Raji (cell line): ENCODE measurements at regions not wholly inside any gene's neighbourhood (a gene's known extent, or its start where the extent isn't known, plus 50 kb on each side); places are given as distances from the start of the nearest gene placed in this dataset.

Source experiments
- POLR2A ChIP-seq: IDR thresholded peaks from 2 replicates; pipeline ENCODE4 v1.6.1; 2011; ENCODE audit warnings: low read depth, low read length, control low read depth; ENCODE audit not compliant: insufficient read depth

DNA sequence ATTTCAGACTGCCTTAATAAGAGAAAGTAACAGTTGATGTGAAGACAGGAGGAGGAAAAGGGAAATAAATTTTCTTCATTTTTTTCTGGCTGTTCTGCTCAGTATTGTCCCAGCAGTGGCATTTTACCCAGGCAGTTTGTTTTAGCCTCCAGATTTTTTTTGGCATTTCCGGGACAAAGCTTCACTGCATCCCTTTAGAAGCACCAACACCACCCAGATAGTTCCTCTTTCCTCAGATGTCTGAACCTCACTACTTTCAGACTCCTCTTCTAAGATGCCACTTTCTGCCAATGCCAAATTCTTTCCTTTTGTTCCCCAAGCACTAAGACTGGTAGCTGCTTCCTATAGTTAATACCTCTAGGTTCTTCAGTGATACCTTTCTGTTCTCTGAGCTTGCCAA is 480.1 kb upstream of the SLC10A2 start:
- TF ChIP-seq POLR2A = no peak

DNA sequence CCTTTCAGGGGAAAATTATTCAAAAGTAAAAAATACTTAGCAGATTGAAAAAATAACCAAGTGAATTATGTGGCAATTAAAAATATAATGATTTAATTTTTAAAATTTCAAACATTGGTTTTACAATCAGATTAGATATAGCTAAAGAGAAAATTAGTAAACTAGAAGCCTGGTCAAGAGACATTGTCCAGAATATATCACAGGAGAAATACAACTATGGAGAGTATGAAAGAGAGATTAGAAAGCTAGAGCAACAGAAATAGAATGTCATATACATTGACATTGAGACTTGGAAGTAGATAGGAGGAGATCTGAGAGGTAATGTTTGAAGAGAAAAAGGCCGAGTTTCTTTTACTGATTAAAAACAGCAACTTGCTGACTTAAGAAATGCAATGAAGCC is 476.4 kb upstream of the SLC10A2 start:
- no peak for TF ChIP-seq POLR2A

DNA sequence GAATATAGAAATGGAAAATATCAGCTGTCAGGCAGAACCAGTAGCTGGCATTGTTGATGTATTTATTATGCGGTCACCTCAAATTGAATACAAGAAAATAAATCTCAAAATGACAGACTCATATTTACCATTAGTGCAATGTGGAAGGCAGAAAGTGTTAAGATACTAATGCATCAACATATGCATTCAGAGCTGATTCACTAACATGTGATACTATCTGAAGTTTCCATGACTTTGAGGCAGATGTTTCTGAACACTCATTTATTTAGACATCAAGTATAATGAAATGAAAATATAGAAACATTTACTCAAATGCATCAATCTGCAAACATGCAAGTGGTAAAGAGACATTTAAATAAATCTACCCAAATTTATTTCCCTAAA is 474.2 kb upstream of the SLC10A2 start:
- TF ChIP-seq POLR2A = no peak

DNA sequence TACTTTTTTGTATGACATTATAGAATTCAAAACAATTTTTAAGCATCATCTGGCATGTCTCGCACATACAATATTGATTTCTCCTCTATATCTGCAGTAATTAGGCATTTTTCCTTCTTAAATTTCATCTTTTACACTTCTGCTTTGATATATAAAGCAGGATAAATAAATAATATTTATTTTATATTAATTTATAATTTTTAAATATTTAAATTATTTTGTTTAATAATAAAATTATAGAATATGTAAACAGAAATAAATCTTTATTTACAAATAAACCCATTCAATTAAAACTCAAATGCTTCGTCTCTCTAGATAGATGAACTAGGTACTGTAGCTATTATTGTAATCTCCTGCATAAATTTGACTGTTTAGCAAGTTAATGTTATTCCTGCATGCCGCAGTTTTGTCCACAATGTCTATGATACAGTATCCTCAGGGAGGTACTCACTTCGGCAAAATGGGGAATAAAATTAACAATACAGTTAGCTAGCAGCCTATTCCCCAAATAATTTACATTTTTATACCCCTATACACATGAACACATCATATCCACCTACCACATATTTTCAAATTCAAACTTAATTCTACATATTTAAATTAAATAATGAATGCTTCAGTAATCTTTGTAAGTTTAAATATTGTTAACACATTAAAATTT is 473.6 kb upstream of the SLC10A2 start:
- TF ChIP-seq POLR2A = no peak

DNA sequence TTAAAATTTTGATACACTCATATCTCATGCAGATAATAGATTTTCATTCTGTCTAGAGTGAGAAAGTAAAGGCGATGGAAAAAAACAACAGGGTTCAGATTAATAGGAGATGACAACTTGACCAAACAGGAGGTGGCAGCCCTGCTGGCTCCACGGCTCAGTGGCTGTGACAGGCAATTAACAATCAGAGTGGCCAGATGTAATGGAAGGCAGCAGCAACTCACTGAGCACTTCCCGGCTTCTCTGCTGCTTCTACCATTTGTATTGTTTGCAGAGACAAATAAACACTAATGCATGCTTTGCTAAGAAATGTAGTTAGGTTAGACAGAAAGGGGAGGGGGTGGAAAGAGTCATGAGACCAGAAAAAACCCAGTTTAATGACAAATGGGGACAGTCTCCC is 473.0 kb upstream of the SLC10A2 start:
- TF ChIP-seq POLR2A = no peak

DNA sequence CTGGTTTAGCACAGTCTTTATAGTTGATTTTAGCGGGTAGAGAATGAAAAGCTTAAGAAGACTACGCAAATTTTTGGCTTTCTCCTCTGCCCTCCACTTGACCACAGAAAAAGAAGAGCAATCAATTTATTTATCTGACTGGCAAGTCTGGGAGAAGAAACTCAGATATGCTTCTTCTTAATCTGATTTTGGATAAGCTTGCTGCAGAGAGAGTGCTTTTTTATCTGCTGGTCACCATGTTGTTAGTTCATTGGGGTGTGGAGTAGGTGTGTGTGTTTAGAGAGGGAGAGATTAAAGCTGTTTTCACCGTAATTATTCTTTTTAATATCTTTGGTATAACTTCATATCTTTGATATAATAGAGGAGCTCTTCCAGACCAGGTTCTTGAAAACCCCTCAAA is 471.4 kb upstream of the SLC10A2 start:
- TF ChIP-seq POLR2A = no peak

DNA sequence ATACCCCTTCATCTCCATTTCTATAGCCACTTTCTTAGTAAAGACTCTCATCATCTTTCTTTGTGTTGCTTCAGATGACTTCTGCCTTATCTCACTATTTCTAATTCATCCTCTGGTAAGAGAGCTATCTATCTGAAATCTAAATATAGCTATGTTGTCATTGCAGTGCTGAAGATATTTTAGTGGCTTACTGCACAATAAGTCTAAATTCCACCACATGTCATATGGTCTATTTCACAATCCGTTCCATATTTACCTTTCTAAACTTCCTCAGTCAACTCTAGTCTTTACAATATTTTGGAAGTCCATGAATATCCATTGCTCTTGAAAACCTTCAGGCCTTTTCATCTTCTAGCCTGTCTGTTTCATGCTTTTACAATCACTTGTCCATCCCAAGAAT is 465.1 kb upstream of the SLC10A2 start:
- no peak for TF ChIP-seq POLR2A

DNA sequence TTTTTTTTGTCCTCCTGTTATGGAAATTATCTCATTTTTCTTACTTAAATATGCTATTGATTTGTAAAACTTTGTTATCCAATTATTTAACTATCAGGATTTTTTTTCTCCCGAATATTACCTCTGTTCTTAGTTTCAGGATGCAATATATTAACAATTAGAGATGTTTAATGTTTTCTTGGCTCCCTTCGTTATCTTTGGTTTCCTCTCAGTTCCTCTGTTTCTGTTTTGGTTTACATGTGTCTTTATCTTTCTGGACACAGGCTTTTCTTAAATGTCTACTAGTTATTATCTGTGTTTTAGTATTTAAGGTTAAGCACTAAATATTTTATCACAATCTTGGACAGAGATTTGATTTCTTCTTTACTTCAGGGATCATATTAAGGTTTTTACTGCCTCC is 462.2 kb upstream of the SLC10A2 start:
- TF ChIP-seq POLR2A = no peak

DNA sequence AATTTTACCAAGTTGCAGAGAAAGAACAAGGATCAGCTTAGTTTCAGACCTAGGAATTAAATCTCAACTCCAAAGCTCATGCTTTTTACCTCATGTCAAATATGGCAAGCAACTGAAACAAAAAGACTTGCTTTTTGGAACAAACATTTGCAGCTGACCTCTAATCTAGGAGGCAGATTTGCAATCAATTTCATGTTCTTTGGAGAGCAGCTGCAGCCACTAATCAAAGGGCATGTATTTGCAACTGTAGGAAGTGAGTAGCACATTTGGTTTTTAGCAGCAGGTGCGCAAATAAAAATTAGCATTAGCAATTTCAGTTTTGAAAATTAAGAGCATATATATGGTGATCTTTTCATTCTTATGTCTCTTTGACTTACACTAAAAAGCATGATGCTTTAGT is 459.3 kb upstream of the SLC10A2 start:
- no peak for TF ChIP-seq POLR2A

DNA sequence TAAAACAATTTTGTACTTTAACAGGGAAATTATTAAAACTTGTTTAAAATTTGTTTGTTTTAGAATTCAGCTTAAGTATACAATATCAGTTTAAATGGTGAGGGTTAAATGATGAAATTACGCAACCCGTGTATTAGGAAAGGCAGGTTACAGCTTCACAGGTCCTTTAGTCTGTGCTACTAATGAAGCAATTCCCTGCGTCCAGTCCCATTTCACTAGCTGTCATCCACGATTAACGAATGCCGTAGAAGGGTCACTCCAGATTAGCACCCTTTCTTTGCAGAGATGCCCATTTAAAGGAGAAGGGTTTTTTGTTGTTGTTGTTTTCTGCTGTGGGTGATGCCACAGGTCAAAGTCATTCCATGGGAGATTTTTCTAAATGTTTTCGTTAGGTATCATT is 457.6 kb upstream of the SLC10A2 start:
- TF ChIP-seq POLR2A = no peak

DNA sequence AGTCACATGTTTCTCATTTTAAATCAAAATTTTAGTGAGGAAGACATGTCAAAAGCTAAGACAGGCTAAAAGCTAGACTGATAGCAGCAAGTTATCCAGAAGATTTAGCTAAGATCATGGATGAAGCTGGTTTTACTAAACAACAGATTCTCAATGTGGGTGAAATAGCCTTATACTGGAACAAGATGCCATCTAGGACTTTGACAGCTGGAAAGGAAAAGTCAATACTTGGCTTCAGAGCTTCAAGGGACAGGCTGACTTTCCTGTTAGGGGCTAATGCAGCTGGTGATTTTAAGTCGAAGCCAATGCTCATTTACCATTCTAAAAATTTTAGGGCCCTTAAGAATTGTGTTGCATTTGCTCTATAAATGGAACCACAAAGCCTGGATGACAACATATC is 455.3 kb upstream of the SLC10A2 start:
- TF ChIP-seq POLR2A = no peak

DNA sequence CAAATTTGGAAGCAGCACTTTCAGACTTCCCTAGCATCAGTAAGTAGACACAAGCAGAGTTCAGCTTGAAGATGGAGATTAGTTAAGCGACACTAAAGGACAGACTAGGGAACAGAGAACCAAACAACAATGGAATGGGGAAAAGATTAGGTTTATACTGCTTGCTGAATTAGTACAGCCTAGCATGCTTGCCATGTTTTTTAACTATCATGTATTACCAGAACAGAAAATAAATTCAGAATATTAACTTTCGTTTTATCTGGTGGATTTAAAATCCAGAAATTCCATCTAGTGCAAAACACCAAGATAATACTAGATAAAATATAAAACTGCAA is 451.5 kb upstream of the SLC10A2 start:
- no peak for TF ChIP-seq POLR2A

DNA sequence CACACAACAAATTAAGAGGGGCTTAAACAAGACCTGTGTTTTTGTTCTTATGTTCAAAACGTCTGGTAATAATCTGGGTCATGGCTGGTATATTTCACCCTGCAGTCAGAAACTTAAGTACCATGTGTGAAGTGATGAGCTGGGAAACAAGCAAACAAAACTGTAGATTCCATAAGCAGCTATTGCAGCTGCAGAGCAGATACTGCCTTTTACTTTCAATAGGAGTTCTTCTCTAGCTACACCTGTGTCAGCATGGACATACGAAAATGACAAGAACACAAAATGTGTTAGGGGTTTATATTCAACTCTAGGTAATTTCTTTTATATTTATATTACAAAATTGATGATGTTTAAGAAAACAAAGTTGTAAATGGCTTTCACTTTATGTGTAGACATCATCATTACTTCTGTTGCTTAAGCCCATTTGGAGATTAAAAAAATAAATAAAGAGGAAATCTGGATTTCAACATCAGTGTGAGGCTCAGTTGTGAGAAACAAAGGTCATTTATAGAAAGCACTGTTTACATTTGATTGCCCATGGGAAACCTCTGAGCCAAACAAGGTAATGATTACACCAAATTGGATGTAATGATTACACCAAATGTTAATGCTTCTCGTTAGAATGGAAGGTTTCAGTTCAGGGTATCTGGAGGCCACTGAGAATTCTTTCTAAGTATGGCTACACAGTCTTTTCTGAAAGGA is 451.0 kb upstream of the SLC10A2 start:
- no peak for TF ChIP-seq POLR2A

DNA sequence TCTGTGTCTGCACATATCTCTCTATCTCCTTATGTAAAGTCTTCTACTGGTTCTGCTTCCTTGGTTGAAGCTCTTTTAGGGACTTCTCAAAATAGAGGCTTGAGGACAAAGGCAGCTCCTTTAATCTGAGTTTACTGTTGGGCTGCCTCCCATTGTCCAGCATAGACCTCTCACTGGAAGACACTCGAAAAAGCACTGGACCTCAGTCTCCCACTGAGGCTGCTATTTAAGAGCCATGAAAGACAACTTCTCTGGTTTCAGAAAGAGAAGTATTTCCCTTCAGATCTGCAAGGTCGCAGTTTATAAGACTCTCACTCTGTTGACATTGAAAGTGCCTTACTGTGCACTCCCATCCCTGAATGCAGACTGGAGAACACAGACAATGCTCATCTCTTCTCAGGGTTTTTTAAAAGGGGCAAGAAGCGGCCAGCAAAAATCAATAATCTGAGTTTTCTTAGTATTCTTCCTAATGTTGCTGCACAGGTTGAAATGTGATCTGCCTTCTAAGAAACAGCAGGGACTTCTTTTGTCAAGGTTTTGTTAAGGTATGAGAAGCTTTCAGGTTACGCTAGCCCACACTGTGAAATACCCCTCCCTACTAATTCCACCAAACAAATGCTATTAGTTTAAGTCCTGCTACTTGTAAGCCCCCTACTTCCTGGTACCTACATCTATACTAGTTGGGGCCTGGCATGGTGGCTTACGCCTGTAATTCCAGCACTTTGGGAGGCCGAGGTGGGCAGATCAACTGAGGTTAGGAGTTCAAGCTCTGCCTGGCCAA is 450.0 kb upstream of the SLC10A2 start:
- no peak for TF ChIP-seq POLR2A

DNA sequence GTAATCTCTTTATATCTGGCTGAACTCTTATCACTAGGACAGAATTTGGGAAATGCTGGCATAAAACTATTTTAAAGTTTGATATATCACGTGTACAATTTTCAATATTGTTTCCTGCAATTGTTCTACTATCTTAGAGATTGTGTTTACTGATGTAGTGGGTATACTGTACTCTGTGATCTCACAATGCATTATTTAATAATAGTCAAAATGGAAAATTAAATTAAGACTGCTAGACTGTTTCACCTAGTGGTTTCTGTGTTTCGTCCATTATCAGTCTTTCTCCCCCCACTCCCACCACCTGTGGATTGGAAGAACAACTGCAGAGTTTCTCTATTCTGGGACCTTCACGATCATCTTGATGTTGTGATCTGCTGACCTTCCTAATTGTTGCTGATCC is 449.2 kb upstream of the SLC10A2 start:
- no peak for TF ChIP-seq POLR2A

DNA sequence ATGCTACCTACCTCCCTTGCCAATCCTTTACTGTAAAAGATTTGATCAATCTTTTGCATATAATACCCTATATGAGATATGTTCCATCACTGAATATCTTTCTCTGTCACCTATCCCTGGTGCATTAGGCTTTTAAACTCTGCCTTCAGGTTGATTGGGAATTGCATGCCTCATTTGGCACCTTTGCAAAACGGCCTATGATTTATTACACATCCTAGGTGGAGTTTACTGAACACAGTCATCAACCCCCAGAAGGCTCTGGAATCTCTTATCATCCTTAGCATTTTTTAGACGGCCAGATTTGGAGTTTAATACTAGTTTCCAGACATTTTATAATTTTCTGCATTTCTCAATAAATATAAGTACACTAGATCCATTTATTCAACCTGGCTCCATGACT is 448.4 kb upstream of the SLC10A2 start:
- no peak for TF ChIP-seq POLR2A
